ENCODE measurements at regions not wholly inside any gene's neighbourhood (a gene's known extent, or its start where the extent isn't known, plus 50 kb on each side); places are given as distances from the start of the nearest gene placed in this dataset.

GRCh38 chr11:70660059-70660888 lies 261.9 kb downstream of the CTTN start:
- TF ChIP-seq POLR2A (IDR thresholded peaks at IDR 0.05; ENCODE audit: low read length) (no peak), GATA1 (IDR thresholded peaks at IDR 0.05; ENCODE audit: low read depth, low read length) (no peak)

Data from erythroblast (primary cell).